PC-9 (cell line): ENCODE measurements at regions not wholly inside any gene's neighbourhood (a gene's known extent, or its start where the extent isn't known, plus 50 kb on each side); places are given as distances from the start of the nearest gene placed in this dataset.

ENCODE experiments used
- EZH2 ChIP-seq: fragments of 200-600 bp; sonication (generic); IDR thresholded peaks from 2 replicates; pipeline ENCODE4 v1.8.0; 2017; ENCODE audit warnings: antibody characterized with exemption, low read depth
- TF ChIP-seq, protein P1 (sequence below): fragments of 200-600 bp; sonication (generic); conservative IDR thresholded peaks from 2 replicates; pipeline ENCODE4 v1.6.1; 2017; ENCODE audit warnings: mixed run types, antibody characterized with exemption, mild to moderate bottlenecking, moderate library complexity

DNA sequence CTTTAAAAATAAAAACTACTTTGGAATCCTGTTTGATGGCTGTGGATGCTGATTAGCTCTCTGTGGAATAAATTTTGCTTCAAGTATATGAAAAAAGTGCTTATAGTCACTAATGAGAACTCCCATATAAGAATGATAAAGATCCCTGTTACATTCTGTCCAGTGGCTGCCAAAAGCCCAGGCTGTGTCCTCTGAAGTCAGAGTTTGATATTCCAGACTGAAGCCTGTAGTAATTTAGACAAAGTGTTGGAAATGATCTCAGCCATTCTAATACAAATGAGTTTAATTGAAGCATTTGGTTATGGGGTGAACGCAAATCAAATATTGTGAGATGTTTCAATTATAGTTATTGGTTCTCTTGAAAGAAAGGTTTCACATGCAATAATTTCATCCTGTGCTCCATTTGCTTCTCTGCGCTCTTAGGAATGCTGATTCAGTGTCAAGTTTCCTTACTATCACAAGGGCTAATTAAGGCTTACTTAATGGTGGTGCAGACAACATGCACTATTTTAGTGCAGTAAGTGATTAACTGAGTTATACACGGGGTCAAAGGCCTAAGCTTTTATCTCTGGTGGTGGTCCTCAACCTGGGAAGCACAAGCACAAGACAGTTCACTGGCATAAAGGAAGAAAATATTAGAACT lies 867.6 kb downstream of the SORCS1 start:
- TF ChIP-seq EZH2, result no peak
- TF ChIP-seq, protein P1, sequence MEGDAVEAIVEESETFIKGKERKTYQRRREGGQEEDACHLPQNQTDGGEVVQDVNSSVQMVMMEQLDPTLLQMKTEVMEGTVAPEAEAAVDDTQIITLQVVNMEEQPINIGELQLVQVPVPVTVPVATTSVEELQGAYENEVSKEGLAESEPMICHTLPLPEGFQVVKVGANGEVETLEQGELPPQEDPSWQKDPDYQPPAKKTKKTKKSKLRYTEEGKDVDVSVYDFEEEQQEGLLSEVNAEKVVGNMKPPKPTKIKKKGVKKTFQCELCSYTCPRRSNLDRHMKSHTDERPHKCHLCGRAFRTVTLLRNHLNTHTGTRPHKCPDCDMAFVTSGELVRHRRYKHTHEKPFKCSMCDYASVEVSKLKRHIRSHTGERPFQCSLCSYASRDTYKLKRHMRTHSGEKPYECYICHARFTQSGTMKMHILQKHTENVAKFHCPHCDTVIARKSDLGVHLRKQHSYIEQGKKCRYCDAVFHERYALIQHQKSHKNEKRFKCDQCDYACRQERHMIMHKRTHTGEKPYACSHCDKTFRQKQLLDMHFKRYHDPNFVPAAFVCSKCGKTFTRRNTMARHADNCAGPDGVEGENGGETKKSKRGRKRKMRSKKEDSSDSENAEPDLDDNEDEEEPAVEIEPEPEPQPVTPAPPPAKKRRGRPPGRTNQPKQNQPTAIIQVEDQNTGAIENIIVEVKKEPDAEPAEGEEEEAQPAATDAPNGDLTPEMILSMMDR, result no peak
